Daoy (cell line): ENCODE measurements at regions not wholly inside any gene's neighbourhood (a gene's known extent, or its start where the extent isn't known, plus 50 kb on each side); places are given as distances from the start of the nearest gene placed in this dataset.
"Not testable (repeated sequence)": the region's sequence is repeated elsewhere in the genome, so short reads cannot be mapped to it uniquely, and the experiment has no call there.

Source experiments
- DNase-seq: peaks from one replicate; pipeline ENCODE4 v3.0.0-alpha.2; 2015; ENCODE audit warnings: low read depth

DNA sequence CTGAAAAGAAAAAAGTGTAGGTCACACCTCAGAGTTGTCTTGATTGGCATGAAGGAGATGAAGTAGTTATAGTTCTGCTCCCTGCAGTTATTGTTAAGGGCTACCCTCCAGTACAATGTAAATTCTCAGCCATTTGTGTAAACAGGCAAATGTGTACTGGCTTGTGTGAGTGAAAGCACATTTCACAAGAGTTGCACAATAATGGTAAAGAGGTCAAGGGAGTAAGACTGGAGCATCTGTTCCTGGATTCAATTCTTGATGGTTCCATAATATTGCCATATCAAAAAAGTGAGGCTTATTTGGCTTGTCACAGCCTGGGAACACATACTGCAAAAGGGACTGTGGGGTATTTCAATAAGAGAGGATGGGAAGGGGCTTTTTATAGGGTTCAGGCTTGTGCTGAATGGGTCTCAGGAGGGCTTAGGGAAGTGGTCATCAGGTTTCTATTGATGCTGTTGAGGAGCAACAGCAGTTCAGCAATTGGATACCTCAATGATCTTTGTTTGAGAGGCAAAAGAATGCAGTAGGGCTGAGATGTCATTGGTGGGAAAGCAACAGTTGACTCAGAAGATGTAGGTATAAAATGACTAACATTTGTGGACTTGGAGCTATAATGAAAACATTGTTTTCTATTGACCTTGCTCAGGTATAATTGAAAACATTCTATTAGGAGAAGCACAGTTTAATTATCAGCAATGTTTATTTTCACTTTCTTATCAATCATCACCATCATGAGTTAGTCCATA, 402.6 kb downstream of the BCKDHB start:
- no peak for DNase-seq

DNA sequence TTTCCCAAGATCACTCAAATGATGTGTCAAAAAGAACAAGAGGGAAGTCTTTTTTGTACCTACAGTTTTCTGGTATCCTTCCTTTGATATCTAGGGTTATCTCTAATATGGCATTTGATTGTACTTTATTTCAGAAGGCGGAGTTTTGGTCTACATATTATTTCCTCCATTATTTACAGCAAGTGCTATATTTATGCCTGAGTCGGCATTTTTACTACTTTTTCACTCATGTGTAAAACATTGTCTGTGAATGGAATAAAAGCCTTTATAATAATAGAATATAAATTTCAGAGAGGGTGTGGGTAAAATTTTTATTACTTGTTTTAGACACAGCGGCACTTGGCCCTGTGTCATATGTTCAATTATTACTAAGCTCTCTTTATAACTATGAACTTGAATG, 398.4 kb downstream of the BCKDHB start:
- no peak for DNase-seq

DNA sequence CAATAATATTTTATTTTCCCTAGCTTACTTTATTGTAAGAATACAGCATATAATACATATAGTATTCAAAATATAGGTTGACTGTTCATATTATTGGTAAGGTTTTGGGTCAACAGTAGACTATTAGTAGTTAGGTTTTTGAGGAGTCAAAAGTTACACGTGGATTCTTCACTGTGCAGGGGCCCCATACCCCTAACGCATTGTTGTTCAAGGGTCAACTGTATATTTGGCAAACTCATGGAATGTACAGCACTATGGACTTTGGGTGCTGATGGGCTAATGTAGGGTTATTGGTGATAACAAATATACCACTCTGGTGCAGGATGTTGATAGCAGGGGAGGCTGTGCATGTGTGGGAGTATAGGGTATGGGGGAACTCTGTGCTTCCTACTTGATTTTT, 397.2 kb downstream of the BCKDHB start:
- DNase-seq, result no peak

DNA sequence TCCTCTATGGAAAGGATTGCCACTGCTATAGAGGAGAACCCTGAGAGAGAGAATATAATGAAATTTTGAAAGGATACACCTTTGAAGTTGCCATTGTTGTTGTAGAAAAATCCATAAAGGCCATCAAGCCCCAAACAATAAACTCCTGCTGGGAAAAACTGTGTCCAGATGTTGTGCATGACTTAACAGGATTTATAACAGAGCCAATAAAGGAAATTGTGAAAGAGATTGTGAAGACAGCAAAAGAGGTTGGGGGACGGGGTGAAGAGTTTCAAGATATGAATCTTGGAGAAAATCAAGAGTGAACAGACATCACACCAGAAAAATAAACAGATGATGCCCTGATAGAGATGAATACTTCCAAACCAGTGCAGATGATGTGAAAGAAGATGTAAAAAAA, 396.4 kb downstream of the BCKDHB start:
- DNase-seq, result no peak

DNA sequence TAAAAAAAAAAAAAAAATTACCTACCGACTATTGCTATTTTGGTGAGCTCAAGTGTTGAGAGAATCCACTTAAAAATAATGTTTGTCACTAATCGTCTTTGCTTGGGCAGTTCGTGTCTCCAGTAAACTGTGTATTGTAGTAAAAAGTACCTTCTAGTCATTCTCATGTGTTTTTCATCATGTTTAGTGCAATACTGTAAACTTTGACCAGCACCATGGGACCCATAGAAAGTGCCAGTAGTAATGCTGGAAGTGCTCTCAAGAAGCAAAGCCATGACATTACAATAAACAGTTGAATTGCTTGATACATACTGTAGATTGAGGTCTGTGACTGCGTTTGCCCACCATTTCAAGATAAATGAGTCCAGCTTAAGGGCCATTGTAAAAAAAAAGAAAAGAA, 395.2 kb downstream of the BCKDHB start:
- no peak for DNase-seq

DNA sequence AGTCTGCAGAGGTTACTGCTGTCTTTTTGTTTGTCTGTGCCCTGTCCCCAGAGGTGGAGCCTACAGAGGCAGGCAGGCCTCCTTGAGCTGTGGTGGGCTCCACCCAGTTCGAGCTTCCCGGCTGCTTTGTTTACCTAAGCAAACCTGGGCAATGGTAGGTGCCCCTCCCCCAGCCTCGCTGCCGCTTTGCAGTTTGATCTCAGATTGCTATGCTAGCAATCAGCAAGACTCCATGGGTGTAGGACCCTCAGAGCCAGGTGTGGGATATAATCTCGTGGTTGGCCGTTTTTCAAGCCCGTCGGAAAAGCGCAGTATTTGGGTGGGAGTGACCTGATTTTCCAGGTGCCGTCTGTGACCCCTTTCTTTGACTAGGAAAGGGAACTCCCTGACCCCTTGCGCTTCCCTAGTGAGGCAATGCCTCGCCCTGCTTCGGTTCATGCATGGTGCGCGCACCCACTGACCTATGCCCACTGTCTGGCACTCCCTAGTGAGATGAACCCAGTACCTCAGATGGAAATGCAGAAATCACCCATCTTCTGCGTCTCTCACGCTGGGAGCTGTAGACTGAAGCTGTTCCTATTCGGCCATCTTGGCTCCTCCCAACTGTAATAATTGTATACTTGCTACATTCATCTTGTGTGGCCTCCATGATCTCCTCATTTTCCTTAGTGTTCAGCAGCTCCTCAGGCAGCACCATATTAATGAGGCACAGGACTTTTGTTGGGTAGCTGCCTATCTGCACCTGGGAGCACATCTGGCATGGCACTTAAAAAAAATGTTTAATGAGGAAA, 391.4 kb downstream of the BCKDHB start:
- not testable (repeated sequence) for DNase-seq

DNA sequence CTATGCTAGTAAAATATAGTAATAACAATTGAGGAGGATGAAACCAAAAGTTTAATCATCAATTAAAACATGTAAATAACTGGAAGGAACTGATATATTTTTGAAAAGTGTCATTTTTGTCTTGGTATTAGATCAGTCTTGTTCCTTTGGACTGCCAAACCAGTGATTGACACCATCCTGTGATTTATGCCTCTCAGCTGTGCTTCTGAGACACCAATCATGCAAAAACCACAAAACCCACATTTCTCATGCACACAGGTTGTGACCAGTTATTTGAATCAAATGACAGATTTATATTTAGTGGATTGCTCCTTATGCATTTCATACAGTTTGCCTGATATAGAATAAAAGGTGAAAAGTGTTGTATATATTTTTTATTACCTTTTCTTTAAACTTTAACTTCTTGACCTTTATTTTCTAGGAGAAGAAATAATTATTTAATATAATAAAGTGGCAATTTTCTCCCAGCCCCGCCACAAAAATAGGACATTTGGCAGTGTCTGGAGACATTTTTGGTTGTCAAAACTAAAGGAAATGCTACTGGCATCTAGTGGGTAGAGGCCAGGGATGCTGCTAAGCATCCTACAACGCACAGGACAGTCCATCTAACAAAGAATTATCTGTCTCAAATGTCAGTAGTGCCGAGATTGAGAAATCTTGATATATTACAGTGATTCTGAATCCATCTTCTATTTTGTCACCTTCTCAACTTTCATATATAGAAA, 383.6 kb downstream of the BCKDHB start:
- no peak for DNase-seq

DNA sequence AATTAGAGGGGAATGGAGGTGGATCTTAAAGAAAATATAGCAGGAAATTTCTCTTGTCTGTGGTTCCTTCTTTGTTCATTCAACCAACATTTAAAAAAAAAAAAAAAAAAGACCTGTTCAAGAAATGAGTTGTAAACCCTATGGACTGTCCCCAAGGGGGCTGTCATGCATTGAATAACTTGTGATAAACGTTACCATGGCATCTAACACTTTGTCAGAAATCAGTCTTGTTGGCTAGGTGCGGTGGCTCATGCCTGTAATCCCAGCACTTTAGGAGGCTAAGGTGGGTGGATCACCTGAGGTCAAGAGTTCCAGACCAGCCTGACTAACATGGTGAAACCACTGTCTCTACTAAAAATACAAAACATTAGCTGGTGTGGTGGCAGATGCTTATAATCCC, 381.7 kb downstream of the BCKDHB start:
- no peak for DNase-seq

DNA sequence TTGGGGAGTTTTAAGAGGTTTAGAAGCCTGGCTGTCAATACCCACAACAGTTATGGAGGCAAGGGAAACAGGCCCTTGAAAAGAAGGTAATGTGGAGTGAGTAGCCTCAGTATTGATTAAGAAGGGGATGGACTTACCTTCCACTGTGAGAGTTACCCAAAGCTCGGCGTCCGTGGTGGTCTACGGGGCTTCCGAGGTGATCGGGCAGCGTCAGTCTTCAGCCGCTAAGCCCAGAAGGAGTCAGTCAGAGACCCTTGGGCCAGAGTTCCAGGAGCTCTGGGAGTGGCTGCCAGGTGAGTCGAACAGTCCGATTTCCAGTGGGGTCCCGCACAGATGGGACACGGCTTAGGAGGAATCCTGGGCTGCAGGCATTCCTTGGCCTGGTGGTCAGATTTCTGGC, 379.0 kb downstream of the BCKDHB start:
- not testable (repeated sequence) for DNase-seq

DNA sequence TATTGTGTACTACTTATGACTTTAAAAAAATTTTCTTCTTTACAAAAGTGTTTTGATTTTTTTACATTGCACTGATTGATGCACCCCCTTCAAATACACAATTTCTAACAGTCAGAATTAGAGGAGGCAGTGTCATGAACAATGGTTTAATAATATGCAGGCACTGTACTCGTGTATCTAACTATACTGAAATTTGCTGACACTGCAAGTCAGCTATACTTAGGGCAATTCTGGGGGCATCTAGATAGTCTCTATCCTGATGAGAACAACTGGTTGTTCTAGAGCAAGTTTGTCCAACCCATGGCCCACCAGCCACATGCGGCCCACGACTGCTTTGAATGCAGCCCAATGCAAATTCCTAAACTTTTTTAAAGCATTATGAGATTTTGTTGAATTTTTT, 375.6 kb downstream of the BCKDHB start:
- DNase-seq, result no peak

DNA sequence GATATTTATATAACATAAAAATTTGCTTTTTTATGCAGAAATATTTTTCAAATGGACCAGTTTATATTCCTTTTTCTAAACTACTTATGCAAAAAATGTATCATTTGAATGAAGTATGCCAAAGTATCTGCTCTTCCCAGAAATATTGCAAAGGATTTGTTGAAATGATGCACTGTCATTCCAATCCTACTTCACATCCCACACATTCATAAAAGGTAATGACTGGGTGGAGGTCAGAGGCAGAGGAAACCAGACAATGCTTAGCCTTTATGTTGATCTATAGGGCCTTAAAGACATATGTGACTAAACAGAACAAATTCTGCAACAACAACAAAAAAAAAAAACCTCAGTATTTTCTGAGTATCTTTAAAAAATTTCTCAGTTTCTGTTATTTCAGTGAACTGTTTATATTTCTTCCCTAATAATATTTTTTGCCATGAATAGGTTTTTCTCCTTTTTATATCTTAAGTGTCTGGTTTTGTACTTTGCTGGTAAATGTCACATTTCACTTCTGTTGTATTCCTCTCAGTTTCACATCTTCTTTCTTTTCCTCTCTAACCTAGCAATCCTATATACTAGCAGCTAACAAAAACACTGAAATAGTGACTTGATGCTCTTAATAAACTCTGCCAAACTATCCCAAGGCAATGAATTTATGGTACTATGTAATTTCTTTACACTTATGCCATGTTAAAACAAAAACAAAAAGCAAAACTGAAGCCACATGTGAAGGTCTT, 374.1 kb downstream of the BCKDHB start:
- DNase-seq, result no peak

DNA sequence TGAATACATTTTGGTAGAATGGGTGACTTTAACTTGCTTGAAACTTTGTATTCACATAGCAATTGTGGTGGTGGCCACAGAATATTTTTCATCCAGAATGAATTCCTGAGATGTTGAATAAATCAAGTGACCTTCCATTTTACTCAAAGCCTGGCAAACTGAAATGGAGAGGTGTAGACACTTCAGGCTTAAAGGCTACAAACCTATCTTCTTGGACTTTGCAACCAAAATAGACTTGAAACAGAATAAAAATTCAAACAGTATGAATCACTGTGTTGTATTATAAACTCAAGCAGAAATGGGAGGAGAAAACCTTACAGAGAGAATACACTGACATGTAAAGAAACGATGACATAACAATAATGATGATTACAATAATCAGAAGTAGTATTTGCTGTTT, 371.6 kb downstream of the BCKDHB start:
- DNase-seq, result no peak

DNA sequence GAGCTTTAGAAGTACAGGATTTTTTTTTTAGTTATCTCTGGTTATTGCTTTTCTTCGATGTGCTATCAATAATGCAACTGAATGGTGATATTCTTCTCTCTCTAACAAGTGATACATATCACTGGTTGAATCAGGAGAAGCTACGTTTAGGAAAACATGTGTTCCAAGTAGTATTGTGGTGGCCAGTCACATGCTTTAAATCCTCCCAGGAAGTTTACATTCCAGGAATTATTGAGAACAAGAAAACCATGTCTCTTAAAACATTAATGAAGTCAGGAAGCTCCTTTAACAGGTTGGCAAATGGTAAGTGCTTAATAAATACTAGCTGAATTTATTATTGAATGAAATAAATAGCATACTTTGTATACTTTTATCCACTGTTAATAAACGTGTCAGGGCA, 371.1 kb downstream of the BCKDHB start:
- no peak for DNase-seq

DNA sequence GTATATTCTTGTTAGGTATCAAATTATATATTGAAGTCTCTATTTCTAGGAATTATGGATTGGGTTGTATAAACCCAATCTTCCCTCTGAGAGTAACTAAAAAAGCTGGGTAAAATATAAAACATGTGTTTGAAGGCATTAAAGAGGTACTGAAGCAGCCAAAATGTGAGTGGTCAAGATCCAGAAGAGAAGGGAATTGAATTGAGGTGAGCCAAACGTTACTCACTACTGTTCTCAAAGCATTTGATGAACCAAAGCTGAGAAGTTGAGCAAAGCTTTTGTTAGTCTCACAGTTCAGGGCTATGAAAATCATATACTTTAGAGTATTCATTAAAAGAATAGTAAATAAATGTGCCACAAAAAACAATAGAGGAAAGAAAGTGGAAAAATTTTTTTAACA, 365.8 kb downstream of the BCKDHB start:
- no peak for DNase-seq

DNA sequence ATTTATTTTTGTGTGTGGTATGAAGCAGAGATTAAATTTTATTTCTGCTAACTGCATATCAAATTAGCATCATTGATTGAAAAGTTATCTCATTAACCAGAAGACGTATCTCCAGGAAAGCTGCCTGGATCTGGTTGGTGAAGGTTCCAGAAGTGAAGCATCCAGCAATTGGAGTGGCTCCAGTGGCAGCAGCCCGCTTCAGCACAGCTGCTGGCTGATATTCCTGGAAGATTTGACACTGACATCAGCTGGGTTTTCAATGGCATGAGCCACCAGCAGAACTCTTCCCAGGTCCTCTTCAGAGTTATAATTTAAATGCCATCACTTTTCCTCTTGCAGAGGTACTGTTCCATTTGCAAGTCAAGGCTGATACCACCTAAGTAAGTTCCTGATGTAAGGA, 363.5 kb downstream of the BCKDHB start:
- no peak for DNase-seq

DNA sequence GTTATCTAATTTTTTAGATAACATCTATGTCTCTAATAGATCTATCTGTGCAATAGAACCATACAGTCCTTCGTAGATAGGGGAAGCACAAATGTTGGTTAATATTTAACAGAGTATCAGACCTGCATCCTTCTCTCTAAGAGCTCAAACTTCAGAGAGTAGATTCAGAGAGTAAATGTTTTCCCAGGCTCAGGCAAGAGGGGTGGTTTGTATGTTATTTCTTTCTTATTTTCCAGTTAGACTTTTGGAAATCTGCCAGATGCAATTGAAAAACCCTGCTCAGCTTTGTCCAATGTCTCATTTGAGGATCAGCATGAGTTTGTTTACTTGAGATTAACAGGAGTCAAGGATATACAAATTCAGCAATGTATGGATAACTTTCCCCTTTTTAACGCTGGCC, 361.9 kb downstream of the BCKDHB start:
- DNase-seq, result no peak

DNA sequence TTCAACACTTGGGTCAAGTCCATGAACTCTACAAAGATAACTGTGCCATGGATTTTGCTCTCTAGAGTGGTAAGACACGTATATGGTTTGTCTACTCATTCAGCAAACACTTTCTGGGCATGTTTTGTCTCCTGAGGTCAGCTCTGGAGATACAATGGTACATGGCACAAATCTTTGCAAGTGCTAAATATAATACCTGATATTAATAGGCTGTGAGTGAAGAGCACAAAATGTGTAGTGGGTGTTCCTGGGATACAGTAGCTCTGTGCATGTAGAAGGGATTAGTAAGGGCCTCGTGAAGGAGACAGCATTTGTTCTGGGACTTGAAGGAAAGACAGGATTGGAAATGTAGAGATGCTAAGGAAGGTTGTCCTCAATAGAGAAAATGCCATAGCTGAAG, 360.9 kb downstream of the BCKDHB start:
- no peak for DNase-seq

DNA sequence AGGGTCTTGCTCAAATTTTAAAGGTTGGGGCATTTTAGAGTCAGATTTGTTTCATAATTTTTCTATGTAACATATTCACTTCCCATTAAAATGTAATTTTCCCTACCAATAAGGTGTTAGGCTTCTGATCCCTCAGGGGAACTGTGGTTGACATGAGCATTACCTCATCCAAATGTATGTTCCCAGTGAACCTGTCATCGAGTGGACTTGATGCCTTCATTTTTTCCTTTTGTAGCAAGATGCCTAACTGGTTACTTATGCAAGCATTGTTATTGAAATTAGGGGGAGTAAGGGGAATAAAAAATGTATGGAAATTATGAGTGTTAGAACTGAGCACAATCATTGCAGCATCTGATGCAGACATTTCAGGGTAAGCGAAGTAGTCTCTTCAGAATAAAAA, 360.5 kb downstream of the BCKDHB start:
- no peak for DNase-seq

DNA sequence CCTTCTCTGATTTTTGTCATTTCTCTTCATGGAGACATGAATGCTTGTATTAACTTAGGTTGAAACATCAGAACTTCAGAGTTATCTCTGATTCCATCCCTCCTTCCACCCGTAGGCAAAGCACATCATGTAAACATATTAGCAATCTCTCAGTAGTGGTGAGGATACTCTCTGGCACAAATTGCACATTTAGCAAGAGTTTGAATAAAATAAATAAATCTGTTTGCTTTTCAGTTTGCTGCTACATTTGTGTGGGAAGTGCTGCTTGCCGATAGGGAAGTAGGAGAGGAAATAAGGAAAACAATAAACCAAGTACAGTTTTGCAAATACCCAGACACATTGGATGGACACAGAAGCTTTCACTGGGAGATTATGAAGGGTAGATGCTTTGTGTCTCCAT, 359.0 kb downstream of the BCKDHB start:
- DNase-seq, result no peak

DNA sequence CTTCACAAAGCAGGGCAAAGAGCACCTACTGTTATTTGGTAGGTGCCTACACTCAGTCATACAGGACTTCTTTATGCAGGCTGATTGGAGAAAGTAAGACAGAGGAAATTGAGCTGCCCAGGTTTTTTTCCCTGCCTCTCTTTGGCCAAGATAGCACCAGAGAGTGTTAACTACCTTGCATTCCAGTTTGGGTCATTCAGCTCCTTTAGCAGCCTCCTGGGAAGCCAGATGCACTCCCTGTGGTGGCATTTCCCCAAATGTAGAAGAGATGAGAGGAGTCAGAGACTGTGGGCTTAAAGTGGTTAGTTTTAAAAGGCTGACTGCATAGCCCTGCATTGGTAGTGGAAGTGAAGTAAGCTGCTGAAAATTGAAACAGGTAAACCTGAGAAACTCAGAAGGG, 358.4 kb downstream of the BCKDHB start:
- no peak for DNase-seq

DNA sequence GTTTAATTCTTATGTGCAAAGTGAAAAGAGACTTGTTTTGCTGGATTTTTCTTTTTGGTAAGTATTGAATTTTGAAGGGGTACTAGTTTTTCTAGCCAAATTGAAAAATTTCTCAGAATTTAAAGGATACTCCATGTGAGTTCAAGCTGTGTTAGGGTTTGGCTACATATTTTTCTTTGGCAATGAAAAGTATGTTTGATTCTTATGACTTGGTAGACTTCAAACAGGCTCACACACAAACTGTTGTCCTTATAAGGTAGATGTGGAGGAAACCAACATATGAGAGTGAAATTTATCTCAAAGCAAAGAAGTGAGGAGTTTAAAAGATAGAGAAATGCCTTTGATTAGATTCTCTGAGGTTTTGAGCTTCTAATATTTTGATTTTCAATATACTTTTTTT, 356.7 kb downstream of the BCKDHB start:
- DNase-seq, result no peak

DNA sequence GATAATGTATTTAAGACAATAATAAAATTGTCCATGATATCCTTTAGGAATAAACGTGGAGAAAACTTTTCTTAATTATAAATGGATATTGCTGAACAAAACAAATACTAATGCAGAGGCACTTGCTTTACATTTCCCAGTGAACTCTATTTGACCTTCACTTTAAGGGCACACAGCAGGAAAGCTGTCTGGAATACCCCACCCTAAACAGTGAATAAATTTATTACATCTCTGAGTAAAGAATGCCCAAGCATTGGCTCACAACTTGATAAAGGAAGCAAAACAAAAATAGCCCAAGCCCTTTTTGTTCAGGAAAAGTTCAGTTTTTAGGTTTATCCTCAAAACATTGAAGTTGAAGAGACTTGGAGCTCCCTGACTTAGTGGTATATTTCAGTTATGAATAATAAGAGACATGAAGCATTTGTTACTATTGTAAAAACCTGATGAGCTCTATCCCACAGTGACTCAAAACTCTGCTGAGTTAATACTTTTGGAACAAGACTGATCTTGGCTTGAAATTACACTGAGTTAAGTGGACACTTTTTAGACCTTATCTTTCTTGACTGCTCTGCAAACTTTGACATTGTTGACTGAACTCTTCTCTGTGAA, 353.9 kb downstream of the BCKDHB start:
- no peak for DNase-seq
